Neural progenitor cell (in vitro differentiated cells): ENCODE measurements at regions not wholly inside any gene's neighbourhood (a gene's known extent, or its start where the extent isn't known, plus 50 kb on each side); places are given as distances from the start of the nearest gene placed in this dataset.

Experiments used
- DNase-seq: peaks from one replicate; pipeline ENCODE4 v3.0.0-alpha.2; 2016; ENCODE audit warnings: low spot score
- H2AFZ ChIP-seq: fragments of 200-600 bp; sonication (generic); replicated peaks from 2 replicates; pipeline ENCODE4 v1.6.1; 2016; ENCODE audit warnings: antibody characterized with exemption
- H3F3A ChIP-seq: fragments of 200-600 bp; sonication (generic); 2 replicates; pipeline ENCODE4 v1.6.1; 2016; ENCODE audit warnings: antibody characterized with exemption, low read depth
- H3K27ac ChIP-seq: fragments of 200-600 bp; sonication (generic); 2 replicates; pipeline ENCODE4 v1.5.1; 2016; ENCODE audit warnings: mild to moderate bottlenecking
- H3K27me3 ChIP-seq: fragments of 200-600 bp; sonication (generic); 2 replicates; pipeline ENCODE4 v1.6.1; 2016; ENCODE audit warnings: mild to moderate bottlenecking, moderate library complexity
- H3K36me3 ChIP-seq: fragments of 200-600 bp; sonication (generic); 2 replicates; pipeline ENCODE4 v1.5.1; 2016
- H3K4me1 ChIP-seq: fragments of 200-600 bp; sonication (generic); 2 replicates; pipeline ENCODE4 v1.6.1; 2016; ENCODE audit warnings: mixed run types
- H3K4me2 ChIP-seq: fragments of 200-600 bp; sonication (generic); 2 replicates; pipeline ENCODE4 v1.6.1; 2016
- H3K4me3 ChIP-seq: fragments of 200-600 bp; sonication (generic); 2 replicates; pipeline ENCODE4 v1.5.1; 2016
- H3K79me2 ChIP-seq: fragments of 200-600 bp; sonication (generic); 2 replicates; pipeline ENCODE4 v1.6.1; 2016; ENCODE audit warnings: low read depth
- H3K9ac ChIP-seq: fragments of 200-600 bp; sonication (generic); 2 replicates; pipeline ENCODE4 v1.6.1; 2016
- H3K9me3 ChIP-seq: fragments of 200-600 bp; sonication (generic); 2 replicates; pipeline ENCODE4 v1.5.1; 2016; ENCODE audit warnings: low read depth
- H4K20me1 ChIP-seq: fragments of 200-600 bp; sonication (generic); 2 replicates; pipeline ENCODE4 v1.6.1; 2016; ENCODE audit warnings: low read depth
- H3K27ac Mint-ChIP-seq: 3 replicates; pipeline ENCODE4 v1.8.0; 2021; ENCODE audit warnings: mixed read lengths
- H3K27me3 Mint-ChIP-seq: 2 replicates; pipeline ENCODE4 v1.8.0; 2022; ENCODE audit warnings: low read depth, mild to moderate bottlenecking, inconsistent platforms, moderate library complexity, mixed read lengths; ENCODE audit not compliant: insufficient read depth
- H3K36me3 Mint-ChIP-seq: 3 replicates; pipeline ENCODE4 v1.8.0; 2021; ENCODE audit warnings: mixed read lengths
- H3K4me1 Mint-ChIP-seq: 3 replicates; pipeline ENCODE4 v1.8.0; 2021; ENCODE audit warnings: mixed read lengths
- H3K4me3 Mint-ChIP-seq: 3 replicates; pipeline ENCODE4 v1.8.0; 2021; ENCODE audit warnings: mild to moderate bottlenecking, moderate library complexity, mixed read lengths
- H3K9me3 Mint-ChIP-seq: 3 replicates; pipeline ENCODE4 v1.8.0; 2020; ENCODE audit warnings: mixed read lengths
- CTCF ChIP-seq: fragments of 200-600 bp; sonication (generic); IDR thresholded peaks from 2 replicates; pipeline ENCODE4 v1.5.1; 2017; ENCODE audit warnings: antibody characterized with exemption, mild to moderate bottlenecking
- EZH2 ChIP-seq: fragments of 200-600 bp; sonication (generic); IDR thresholded peaks from 2 replicates; pipeline ENCODE4 v1.6.1; 2017; ENCODE audit warnings: antibody characterized with exemption, mild to moderate bottlenecking, moderate library complexity
- EZH2phosphoT487 ChIP-seq: fragments of 200-600 bp; sonication (generic); IDR thresholded peaks from 2 replicates; pipeline ENCODE4 v1.6.1; 2017; ENCODE audit warnings: antibody characterized with exemption

DNA sequence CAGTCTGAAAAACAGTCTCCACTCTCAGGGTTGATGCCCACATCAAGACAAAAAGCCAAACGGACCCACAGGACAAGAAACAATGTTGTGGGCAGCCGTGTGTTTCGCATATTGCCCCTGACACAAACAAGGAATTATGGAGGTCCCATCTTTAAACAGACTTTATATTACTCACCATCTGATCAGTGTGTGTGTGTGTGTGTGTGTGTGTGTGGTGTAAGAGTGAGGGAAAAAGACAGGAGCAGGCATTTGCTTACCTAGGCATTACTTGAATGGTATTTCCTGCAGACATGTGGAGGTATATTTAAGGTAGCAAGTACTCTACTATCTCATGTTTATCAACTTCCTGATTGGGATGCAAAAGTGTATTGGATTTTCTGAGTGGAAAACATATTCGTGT, 136.3 kb downstream of the TMCO5A start:
- no peak for DNase-seq
- H3K4me3 Mint-ChIP-seq, result no peak overlapping the region
- peaks cover 59% of the 10 kb centered on the region for H3F3A ChIP-seq
- no peak overlapping the region for H3K4me2 ChIP-seq
- no peaks in the 10 kb centered on the region for H3K36me3 ChIP-seq
- H3K27me3 ChIP-seq, result peaks cover 24% of the 10 kb centered on the region
- no peak overlapping the region for H3K4me3 ChIP-seq
- H2AFZ ChIP-seq, result no peak overlapping the region
- no peaks in the 10 kb centered on the region for H3K9me3 ChIP-seq
- peaks cover 94% of the 10 kb centered on the region for H3K4me1 Mint-ChIP-seq
- peaks cover 6% of the 10 kb centered on the region for H3K27me3 Mint-ChIP-seq
- no peaks in the 10 kb centered on the region for H3K36me3 Mint-ChIP-seq
- peaks cover 76% of the 10 kb centered on the region for H3K4me1 ChIP-seq
- H3K27ac Mint-ChIP-seq, result no peak overlapping the region
- H3K9ac ChIP-seq, result no peak overlapping the region
- TF ChIP-seq EZH2, result no peak
- no peak for TF ChIP-seq CTCF
- TF ChIP-seq EZH2phosphoT487, result no peak
- H3K27ac ChIP-seq, result no peak overlapping the region
- H3K9me3 Mint-ChIP-seq, result no peaks in the 10 kb centered on the region
- H4K20me1 ChIP-seq, result no peaks in the 10 kb centered on the region
- no peaks in the 10 kb centered on the region for H3K79me2 ChIP-seq

DNA sequence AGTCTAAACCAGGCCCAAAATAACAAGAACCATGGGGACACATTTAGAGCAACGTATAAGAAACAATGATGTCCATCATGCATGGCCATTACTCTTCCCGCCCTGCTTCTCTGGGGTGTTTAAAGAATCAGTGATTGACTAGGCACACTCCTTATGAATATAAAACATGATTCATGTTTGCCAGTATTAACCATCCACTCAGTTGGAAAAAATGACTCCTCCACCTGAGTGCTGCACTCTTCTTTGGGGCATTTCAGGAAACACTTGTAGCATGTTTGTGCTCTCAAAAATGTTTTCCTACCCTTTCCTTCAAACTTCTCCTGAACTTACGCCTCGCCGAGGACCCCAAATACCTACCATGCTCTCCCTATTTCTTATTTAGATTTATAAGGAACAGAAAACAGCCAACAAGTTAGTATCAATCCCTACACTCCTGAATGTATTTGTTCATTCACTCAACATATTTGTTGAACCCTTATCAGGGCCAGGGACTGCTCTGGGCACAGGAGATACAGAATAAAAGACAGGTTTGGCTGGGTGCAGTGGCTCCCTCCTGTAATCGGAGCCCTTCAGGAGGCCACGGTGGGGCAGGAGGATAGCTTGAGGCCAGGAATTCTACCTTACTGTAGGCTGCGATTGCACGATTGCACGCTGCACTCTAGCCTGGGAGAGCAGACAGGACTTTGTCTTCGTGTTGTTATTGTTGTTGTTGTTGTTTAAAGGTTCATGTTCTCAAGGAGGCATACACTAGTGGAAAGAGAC, 137.0 kb downstream of the TMCO5A start:
- no peaks in the 10 kb centered on the region for H3K79me2 ChIP-seq
- peaks cover 29% of the 10 kb centered on the region for H3K27me3 ChIP-seq
- peak overlapping the region; percentile 80 for H3K4me2 ChIP-seq
- Mint-ChIP-seq H3K27ac (peak overlapping the region; percentile 46), H3K4me1 (peaks cover 94% of the 10 kb centered on the region), H3K4me3 (peak overlapping the region; percentile 85), H3K36me3 (no peaks in the 10 kb centered on the region), H3K27me3 (peaks cover 3% of the 10 kb centered on the region), H3K9me3 (no peaks in the 10 kb centered on the region)
- no peak overlapping the region for H3K4me3 ChIP-seq
- no peak overlapping the region for H3K27ac ChIP-seq
- H3F3A ChIP-seq, result peaks cover 59% of the 10 kb centered on the region
- peaks cover 74% of the 10 kb centered on the region for H3K4me1 ChIP-seq
- no peaks in the 10 kb centered on the region for H3K9me3 ChIP-seq
- H4K20me1 ChIP-seq, result no peaks in the 10 kb centered on the region
- H2AFZ ChIP-seq, result no peak overlapping the region
- no peak for TF ChIP-seq EZH2
- no peak for TF ChIP-seq CTCF
- TF ChIP-seq EZH2phosphoT487, result no peak
- H3K36me3 ChIP-seq, result no peaks in the 10 kb centered on the region
- DNase-seq, result no peak
- no peak overlapping the region for H3K9ac ChIP-seq

GRCh38 chr15:38072007-38072347, 137.5 kb downstream of the TMCO5A start:
- Mint-ChIP-seq H3K27ac (peak overlapping the region; percentile 95), H3K36me3 (no peaks in the 10 kb centered on the region), H3K4me1 (peaks cover 95% of the 10 kb centered on the region), H3K27me3 (peaks cover 3% of the 10 kb centered on the region), H3K4me3 (peak overlapping the region; percentile 85), H3K9me3 (no peaks in the 10 kb centered on the region)
- Histone ChIP-seq H3K36me3 (no peaks in the 10 kb centered on the region), H3K4me1 (peaks cover 76% of the 10 kb centered on the region), H3K9me3 (no peaks in the 10 kb centered on the region), H2AFZ (no peak overlapping the region), H3K4me2 (peak overlapping the region; percentile 80), H3K9ac (no peak overlapping the region), H3K79me2 (no peaks in the 10 kb centered on the region), H3K27me3 (peaks cover 29% of the 10 kb centered on the region), H3F3A (peaks cover 59% of the 10 kb centered on the region), H4K20me1 (no peaks in the 10 kb centered on the region), H3K4me3 (peak overlapping the region; percentile 46), H3K27ac (no peak overlapping the region)
- TF ChIP-seq EZH2 (no peak), EZH2phosphoT487 (no peak), CTCF (no peak)
- DNase-seq, result no peak
